GM18867 (cell line): ENCODE measurements at regions not wholly inside any gene's neighbourhood (a gene's known extent, or its start where the extent isn't known, plus 50 kb on each side); places are given as distances from the start of the nearest gene placed in this dataset.

Source experiments
- ATAC-seq: cut with Tn5 transposase; IDR thresholded peaks from one replicate; pipeline ENCODE4 v1.9.1; 2021; ENCODE audit warnings: mild to moderate bottlenecking, moderate library complexity; ENCODE audit not compliant: unreplicated experiment

- no peak for ATAC-seq
These were observed 672.9 kb upstream of the PTBP2 start for GRCh38 chr1:96048572-96049212.

- no peak for ATAC-seq
These were observed 671.7 kb upstream of the PTBP2 start for GRCh38 chr1:96049759-96050409.

GRCh38 chr1:96059276-96059675 lies 662.3 kb upstream of the PTBP2 start:
- ATAC-seq, result no peak

GRCh38 chr1:96059736-96060135 lies 661.8 kb upstream of the PTBP2 start:
- ATAC-seq, result no peak

- no peak for ATAC-seq
These were observed 661.0 kb upstream of the PTBP2 start for GRCh38 chr1:96060621-96061020.

- no peak for ATAC-seq
These were observed 649.6 kb upstream of the PTBP2 start for GRCh38 chr1:96072021-96072420.

GRCh38 chr1:96073100-96073499 lies 648.5 kb upstream of the PTBP2 start:
- ATAC-seq, result no peak

- no peak for ATAC-seq
These were observed 647.2 kb upstream of the PTBP2 start for GRCh38 chr1:96074422-96074821.

GRCh38 chr1:96074876-96075577 lies 646.6 kb upstream of the PTBP2 start:
- ATAC-seq, result no peak

- ATAC-seq, result no peak
These were observed 645.7 kb upstream of the PTBP2 start for GRCh38 chr1:96075704-96076455.

- ATAC-seq, result no peak
These were observed 645.0 kb upstream of the PTBP2 start for GRCh38 chr1:96076589-96076988.

- ATAC-seq, result no peak
These were observed 642.0 kb upstream of the PTBP2 start for GRCh38 chr1:96079581-96079980.

- no peak for ATAC-seq
These were observed 640.7 kb upstream of the PTBP2 start for GRCh38 chr1:96080925-96081324.

GRCh38 chr1:96087719-96088118 lies 633.9 kb upstream of the PTBP2 start:
- ATAC-seq, result no peak

GRCh38 chr1:96090134-96090533 lies 631.5 kb upstream of the PTBP2 start:
- no peak for ATAC-seq

- no peak for ATAC-seq
These were observed 625.6 kb upstream of the PTBP2 start for GRCh38 chr1:96095849-96096612.

GRCh38 chr1:96096613-96097321 lies 624.8 kb upstream of the PTBP2 start:
- ATAC-seq, result no peak

- no peak for ATAC-seq
These were observed 617.1 kb upstream of the PTBP2 start for GRCh38 chr1:96104506-96104905.

GRCh38 chr1:96104906-96105305 lies 616.7 kb upstream of the PTBP2 start:
- no peak for ATAC-seq

- no peak for ATAC-seq
These were observed 604.9 kb upstream of the PTBP2 start for GRCh38 chr1:96116731-96117130.
